H9 (cell line): ENCODE measurements at regions not wholly inside any gene's neighbourhood (a gene's known extent, or its start where the extent isn't known, plus 50 kb on each side); places are given as distances from the start of the nearest gene placed in this dataset.
"Not testable (repeated sequence)": the region's sequence is repeated elsewhere in the genome, so short reads cannot be mapped to it uniquely, and the experiment has no call there.

Experiments
- DNase-seq: peaks from one replicate; pipeline ENCODE4 v3.0.0-alpha.2; 2017
- H2AFZ ChIP-seq: one replicate; pipeline ENCODE4 v1.6.1; 2013; ENCODE audit warnings: mild to moderate bottlenecking, low read length, control low read depth, moderate library complexity
- H2AK5ac ChIP-seq: 2 replicates; pipeline ENCODE4 v1.6.1; 2013; ENCODE audit warnings: low read length, control low read depth, mixed read lengths; ENCODE audit not compliant: insufficient read length
- H2BK120ac ChIP-seq: one replicate; pipeline ENCODE4 v1.6.1; 2013; ENCODE audit warnings: low read depth, mild to moderate bottlenecking, low read length, control low read depth, inconsistent platforms; ENCODE audit not compliant: poor library complexity, severe bottlenecking
- H2BK12ac ChIP-seq: 2 replicates; pipeline ENCODE4 v1.6.1; 2013; ENCODE audit warnings: low read length, control low read depth, mixed read lengths, low read depth; ENCODE audit not compliant: insufficient read length
- H2BK15ac ChIP-seq: 2 replicates; pipeline ENCODE4 v1.6.1; 2013; ENCODE audit warnings: low read depth, low read length, control low read depth
- H2BK20ac ChIP-seq: one replicate; pipeline ENCODE4 v1.6.1; 2013; ENCODE audit warnings: low read depth, mild to moderate bottlenecking, low read length, control low read depth, inconsistent platforms; ENCODE audit not compliant: poor library complexity, severe bottlenecking
- H2BK5ac ChIP-seq: 2 replicates; pipeline ENCODE4 v1.6.1; 2013; ENCODE audit warnings: low read length, control low read depth, mixed read lengths; ENCODE audit not compliant: insufficient read length
- H3K14ac ChIP-seq: 2 replicates; pipeline ENCODE4 v1.6.1; 2013; ENCODE audit warnings: low read length, control low read depth; ENCODE audit not compliant: insufficient read depth
- H3K18ac ChIP-seq: 2 replicates; pipeline ENCODE4 v1.6.1; 2013; ENCODE audit warnings: low read depth, mild to moderate bottlenecking, mixed read lengths, low read length, control low read depth; ENCODE audit not compliant: insufficient read length
- H3K23ac ChIP-seq: 2 replicates; pipeline ENCODE4 v1.6.1; 2013; ENCODE audit warnings: low read length, control low read depth, mixed read lengths, low read depth; ENCODE audit not compliant: insufficient read length
- H3K23me2 ChIP-seq: 2 replicates; pipeline ENCODE4 v1.6.1; 2013; ENCODE audit warnings: low read depth, mild to moderate bottlenecking, mixed read lengths, low read length, control low read depth; ENCODE audit not compliant: insufficient read length, poor library complexity, severe bottlenecking
- H3K27ac ChIP-seq: 2 replicates; pipeline ENCODE4 v1.5.1; 2013; ENCODE audit warnings: low read length, control low read depth, mixed read lengths, low read depth; ENCODE audit not compliant: insufficient read length
- H3K27me3 ChIP-seq: 2 replicates; pipeline ENCODE4 v1.6.1; 2013; ENCODE audit warnings: low read length, control low read depth, inconsistent platforms; ENCODE audit not compliant: insufficient read depth
- H3K4ac ChIP-seq: 2 replicates; pipeline ENCODE4 v1.6.1; 2013; ENCODE audit warnings: low read depth, mild to moderate bottlenecking, control low read depth, inconsistent platforms, low read length, moderate library complexity
- H3K4me1 ChIP-seq: 2 replicates; pipeline ENCODE4 v1.6.1; 2013; ENCODE audit warnings: low read length, control low read depth, inconsistent platforms; ENCODE audit not compliant: insufficient read depth
- H3K4me2 ChIP-seq: 2 replicates; pipeline ENCODE4 v1.6.1; 2013; ENCODE audit warnings: low read length, control low read depth, mixed read lengths; ENCODE audit not compliant: insufficient read length, insufficient read depth
- H3K56ac ChIP-seq: 2 replicates; pipeline ENCODE4 v1.6.1; 2013; ENCODE audit warnings: low read depth, mild to moderate bottlenecking, mixed read lengths, low read length, control low read depth; ENCODE audit not compliant: insufficient read length
- H3K79me1 ChIP-seq: 2 replicates; pipeline ENCODE4 v1.6.1; 2013; ENCODE audit warnings: low read depth, mild to moderate bottlenecking, moderate library complexity, low read length, control low read depth, inconsistent platforms; ENCODE audit not compliant: insufficient read depth, poor library complexity, severe bottlenecking
- H3K79me2 ChIP-seq: 2 replicates; pipeline ENCODE4 v1.6.1; 2013; ENCODE audit warnings: low read length, control low read depth, inconsistent platforms; ENCODE audit not compliant: insufficient read depth
- H3K9ac ChIP-seq: 2 replicates; pipeline ENCODE4 v1.6.1; 2013; ENCODE audit warnings: low read length, control low read depth, mixed read lengths; ENCODE audit not compliant: insufficient read length; ENCODE audit errors: extremely low read depth
- H3K9me3 ChIP-seq: one replicate; pipeline ENCODE4 v1.6.1; 2013; ENCODE audit warnings: low read depth, low read length, inconsistent platforms; ENCODE audit not compliant: control insufficient read depth
- H3T11ph ChIP-seq: one replicate; pipeline ENCODE4 v1.6.1; 2013; ENCODE audit warnings: mild to moderate bottlenecking, low read length, control low read depth, inconsistent platforms
- H4K20me1 ChIP-seq: one replicate; pipeline ENCODE4 v1.6.1; 2013; ENCODE audit not compliant: control insufficient read depth, insufficient read length, insufficient read depth
- H4K5ac ChIP-seq: 2 replicates; pipeline ENCODE4 v1.6.1; 2013; ENCODE audit warnings: low read depth, mild to moderate bottlenecking, mixed read lengths, low read length, control low read depth; ENCODE audit not compliant: insufficient read length
- H4K8ac ChIP-seq: replicated peaks from 2 replicates; pipeline ENCODE4 v1.6.1; 2013; ENCODE audit warnings: low read length, control low read depth, mixed read lengths, low read depth; ENCODE audit not compliant: insufficient read length
- H4K91ac ChIP-seq: 2 replicates; pipeline ENCODE4 v1.6.1; 2013; ENCODE audit warnings: low read depth, mild to moderate bottlenecking, moderate library complexity, mixed read lengths, low read length, control low read depth; ENCODE audit not compliant: insufficient read length
- H3K27ac Mint-ChIP-seq, 3 experiments: 2 replicates in 2 of 3; 3 replicates in 1 of 3; pipeline ENCODE4 v1.8.0; 2020 to 2021; ENCODE audit warnings: mixed read lengths in 3 of 3, mild to moderate bottlenecking in 1 of 3, moderate library complexity in 1 of 3
- H3K27me3 Mint-ChIP-seq: 2 replicates; pipeline ENCODE4 v1.8.0; 2021; ENCODE audit warnings: low read depth, mild to moderate bottlenecking, moderate library complexity, mixed read lengths
- H3K36me3 Mint-ChIP-seq, 3 experiments: 2 replicates in 2 of 3; 3 replicates in 1 of 3; pipeline ENCODE4 v1.8.0; 2020 to 2021; ENCODE audit warnings: low read depth in 3 of 3, mixed read lengths in 3 of 3; ENCODE audit not compliant: insufficient read depth in 1 of 3
- H3K4me1 Mint-ChIP-seq, 2 experiments: 2 replicates each; pipeline ENCODE4 v1.8.0; 2020; ENCODE audit warnings: mixed read lengths in 2 of 2
- H3K4me3 Mint-ChIP-seq, 2 experiments: 2 replicates in 1 of 2; 3 replicates in 1 of 2; pipeline ENCODE4 v1.8.0; 2020 to 2021; ENCODE audit warnings: mild to moderate bottlenecking in 2 of 2, mixed read lengths in 2 of 2, moderate library complexity in 1 of 2
- H3K9me3 Mint-ChIP-seq, 2 experiments: 2 replicates in 1 of 2; 3 replicates in 1 of 2; pipeline ENCODE4 v1.8.0; 2020; ENCODE audit warnings: mild to moderate bottlenecking in 2 of 2, mixed read lengths in 2 of 2, moderate library complexity in 1 of 2
- WGBS: extraction: QIAGEN DNeasy Blood & Tissue Kit; methylation state at CpG from one replicate; pipeline ENCODE4 v1.1.7; 2013; ENCODE audit warnings: missing lambda C conversion rate, low lambda C conversion rate, mixed read lengths; ENCODE audit not compliant: insufficient read length; ENCODE audit errors: extremely low coverage; 5-methylcytosine and 5-hydroxymethylcytosine counted together

GRCh38 chr7:103223065-103223464 is 74.2 kb upstream of the NAPEPLD start:
- H3K23ac ChIP-seq, H2BK5ac ChIP-seq, H3K4ac ChIP-seq, H3K36me3 Mint-ChIP-seq, H2BK120ac ChIP-seq, H4K8ac ChIP-seq, H3K4me1 ChIP-seq, H3K4me1 Mint-ChIP-seq, H3K56ac ChIP-seq, H3K23me2 ChIP-seq, H3K27ac ChIP-seq, H3K14ac ChIP-seq, H2BK15ac ChIP-seq, H4K91ac ChIP-seq, H3K27me3 Mint-ChIP-seq, H2AK5ac ChIP-seq, H3K27me3 ChIP-seq, H4K5ac ChIP-seq, H3K79me1 ChIP-seq, H2BK12ac ChIP-seq, H2AFZ ChIP-seq, H2BK20ac ChIP-seq, H3K79me2 ChIP-seq, H3K9me3 ChIP-seq, H3K4me3 Mint-ChIP-seq, H3K4me2 ChIP-seq, H3K9ac ChIP-seq, H3K9me3 Mint-ChIP-seq, H4K20me1 ChIP-seq, DNase-seq, H3T11ph ChIP-seq, H3K27ac Mint-ChIP-seq, H3K18ac ChIP-seq: not testable (repeated sequence)
- WGBS: no CpG with 5 or more reads among the region's 3 CpGs

GRCh38 chr7:103211049-103211448 is 62.1 kb upstream of the NAPEPLD start:
- H2BK20ac ChIP-seq, H3K23me2 ChIP-seq: not testable (repeated sequence)

More at GRCh38 chr7:103211049-103211448, 62.1 kb upstream of the NAPEPLD start:
- not testable (repeated sequence) for H2BK120ac ChIP-seq, H3K27ac ChIP-seq, H3K56ac ChIP-seq, H2BK15ac ChIP-seq, H3K4me2 ChIP-seq, H3K4ac ChIP-seq, H2BK5ac ChIP-seq, H3K27me3 Mint-ChIP-seq, H2BK12ac ChIP-seq, DNase-seq, H3K79me2 ChIP-seq, H3K36me3 Mint-ChIP-seq, H4K8ac ChIP-seq, H3K14ac ChIP-seq, H4K20me1 ChIP-seq, H3K4me1 Mint-ChIP-seq, H2AK5ac ChIP-seq, H2AFZ ChIP-seq, H3K79me1 ChIP-seq, H4K5ac ChIP-seq, H3K9me3 Mint-ChIP-seq, H3K9me3 ChIP-seq, H3K9ac ChIP-seq, H3K27me3 ChIP-seq, H3T11ph ChIP-seq, H4K91ac ChIP-seq, H3K4me1 ChIP-seq, H3K18ac ChIP-seq, H3K23ac ChIP-seq, H3K4me3 Mint-ChIP-seq, H3K27ac Mint-ChIP-seq
- no CpG with 5 or more reads among the region's 6 CpGs for WGBS
